GM19463 (cell line): ENCODE measurements at regions not wholly inside any gene's neighbourhood (a gene's known extent, or its start where the extent isn't known, plus 50 kb on each side); places are given as distances from the start of the nearest gene placed in this dataset.

Experiments
- ATAC-seq: cut with Tn5 transposase; IDR thresholded peaks from one replicate; pipeline ENCODE4 v1.9.1; 2021; ENCODE audit warnings: mild to moderate bottlenecking, moderate library complexity; ENCODE audit not compliant: unreplicated experiment

- no peak for ATAC-seq
These were observed 250.4 kb downstream of the RHOU start for GRCh38 chr1:228985661-228986060.

GRCh38 chr1:228986093-228986904 is 251.0 kb downstream of the RHOU start:
- ATAC-seq = no peak

- no peak for ATAC-seq
These were observed 252.0 kb downstream of the RHOU start for GRCh38 chr1:228987286-228987685.

- no peak for ATAC-seq
These were observed 252.6 kb downstream of the RHOU start for GRCh38 chr1:228987736-228988506.

- no peak for ATAC-seq
These were observed 253.4 kb downstream of the RHOU start for GRCh38 chr1:228988664-228989063.

GRCh38 chr1:228989176-228989575 is 253.9 kb downstream of the RHOU start:
- no peak for ATAC-seq

GRCh38 chr1:228989676-228989991 is 254.4 kb downstream of the RHOU start:
- ATAC-seq = no peak

- no peak for ATAC-seq
These were observed 254.9 kb downstream of the RHOU start for GRCh38 chr1:228989992-228990827.

- no peak for ATAC-seq
These were observed 255.8 kb downstream of the RHOU start for GRCh38 chr1:228990906-228991569.

- ATAC-seq = no peak
These were observed 256.8 kb downstream of the RHOU start for GRCh38 chr1:228992044-228992443.

- no peak for ATAC-seq
These were observed 257.7 kb downstream of the RHOU start for GRCh38 chr1:228992907-228993535.

GRCh38 chr1:228994676-228995594 is 259.7 kb downstream of the RHOU start:
- no peak for ATAC-seq

- no peak for ATAC-seq
These were observed 261.0 kb downstream of the RHOU start for GRCh38 chr1:228996281-228996680.

- no peak for ATAC-seq
These were observed 262.5 kb downstream of the RHOU start for GRCh38 chr1:228997721-228998144.

- no peak for ATAC-seq
These were observed 262.9 kb downstream of the RHOU start for GRCh38 chr1:228998179-228998578.

GRCh38 chr1:228999446-229000170 is 264.3 kb downstream of the RHOU start:
- no peak for ATAC-seq

- no peak for ATAC-seq
These were observed 264.9 kb downstream of the RHOU start for GRCh38 chr1:229000187-229000586.

- ATAC-seq = no peak
These were observed 266.3 kb downstream of the RHOU start for GRCh38 chr1:229001467-229002011.
